CD14-positive monocyte (primary cell): ENCODE measurements at regions not wholly inside any gene's neighbourhood (a gene's known extent, or its start where the extent isn't known, plus 50 kb on each side); places are given as distances from the start of the nearest gene placed in this dataset.

Experiments used
- DNase-seq, 3 donors: peaks; one replicate each; pipeline ENCODE4 v3.0.0-alpha.2; 2011 to 2022
- H2AFZ ChIP-seq: 2 replicates; pipeline ENCODE4 v1.6.0; 2012; ENCODE audit warnings: mild to moderate bottlenecking, low read depth, low read length, inconsistent platforms; ENCODE audit not compliant: insufficient read depth, poor library complexity, severe bottlenecking
- H3K27ac ChIP-seq, 2 donors: 1 replicate in 1 of 2; 2 replicates in 1 of 2; pipeline ENCODE4 v1.5.1; 2012 to 2013; ENCODE audit warnings: low read length in 2 of 2, control low read depth in 1 of 2, inconsistent platforms in 1 of 2, low read depth in 1 of 2, mild to moderate bottlenecking in 1 of 2
- H3K27me3 ChIP-seq, 2 donors: one replicate each; pipeline versions ENCODE4 v1.6.0 to v1.6.1; 2011 to 2013; ENCODE audit warnings: low read length in 2 of 2; ENCODE audit not compliant: control insufficient read depth in 2 of 2, insufficient read depth in 2 of 2
- H3K36me3 ChIP-seq, 2 donors: replicated peaks in 1 of 2; 1 replicate in 1 of 2; 2 replicates in 1 of 2; pipeline versions ENCODE4 v1.5.1 to v1.6.1; 2012 to 2013; ENCODE audit warnings: low read length in 2 of 2, control low read depth in 1 of 2, inconsistent platforms in 1 of 2, mild to moderate bottlenecking in 1 of 2; ENCODE audit not compliant: insufficient read depth in 2 of 2, control insufficient read depth in 1 of 2
- H3K4me1 ChIP-seq, 2 donors: 1 replicate in 1 of 2; 2 replicates in 1 of 2; pipeline versions ENCODE4 v1.5.1 to v1.6.1; 2012 to 2013; ENCODE audit warnings: low read length in 2 of 2, control low read depth in 1 of 2, inconsistent platforms in 1 of 2, mild to moderate bottlenecking in 1 of 2, moderate library complexity in 1 of 2; ENCODE audit not compliant: insufficient read depth in 2 of 2, control insufficient read depth in 1 of 2
- H3K4me2 ChIP-seq: replicated peaks from 2 replicates; pipeline ENCODE3; 2012; ENCODE audit warnings: low read length, moderate library complexity, mild to moderate bottlenecking; ENCODE audit not compliant: poor library complexity, severe bottlenecking; ENCODE audit errors: extremely low read depth
- H3K4me3 ChIP-seq, 3 experiments: fragments of 200-600 bp in 1 of 3; sonication (generic) in 1 of 3; replicated peaks in 1 of 3; 1 replicate in 2 of 3; 2 replicates in 1 of 3; pipeline ENCODE4 v1.5.1; 2011 to 2013; ENCODE audit warnings: low read length in 3 of 3, mild to moderate bottlenecking in 3 of 3, control low read depth in 2 of 3, low read depth in 2 of 3, inconsistent platforms in 1 of 3, moderate library complexity in 1 of 3
- H3K79me2 ChIP-seq: 2 replicates; pipeline ENCODE4 v1.6.0; 2012; ENCODE audit warnings: mild to moderate bottlenecking, control low read depth, inconsistent platforms, low read length, moderate library complexity; ENCODE audit not compliant: insufficient read depth
- H3K9ac ChIP-seq: 2 replicates; pipeline ENCODE4 v1.6.0; 2017; ENCODE audit warnings: low read length, mild to moderate bottlenecking; ENCODE audit not compliant: insufficient read depth, poor library complexity, severe bottlenecking
- H3K9me3 ChIP-seq, 2 donors: replicated peaks in 1 of 2; 1 replicate in 1 of 2; 2 replicates in 1 of 2; pipeline versions ENCODE4 v1.5.1 to v1.6.1; 2012 to 2013; ENCODE audit warnings: low read length in 2 of 2, control low read depth in 1 of 2; ENCODE audit not compliant: control insufficient read depth in 1 of 2, insufficient read depth in 1 of 2
- H4K20me1 ChIP-seq: 2 replicates; pipeline ENCODE4 v1.6.0; 2012; ENCODE audit warnings: mild to moderate bottlenecking, low read length, control low read depth, moderate library complexity; ENCODE audit not compliant: insufficient read depth
- H3K27ac Mint-ChIP-seq, 7 donors: one replicate each; pipeline ENCODE4 v1.8.0; 2020; ENCODE audit warnings: mild to moderate bottlenecking in 7 of 7, mixed read lengths in 7 of 7, moderate library complexity in 6 of 7, inconsistent platforms in 2 of 7
- H3K27me3 Mint-ChIP-seq, 3 donors: one replicate each; pipeline ENCODE4 v1.8.0; 2021 to 2022; ENCODE audit warnings: low read depth in 3 of 3, mild to moderate bottlenecking in 3 of 3, mixed read lengths in 3 of 3, moderate library complexity in 3 of 3, inconsistent platforms in 1 of 3
- H3K36me3 Mint-ChIP-seq, 2 donors: one replicate each; pipeline ENCODE4 v1.8.0; 2020; ENCODE audit warnings: mixed read lengths in 2 of 2, inconsistent platforms in 1 of 2, mild to moderate bottlenecking in 1 of 2
- H3K4me1 Mint-ChIP-seq: one replicate; pipeline ENCODE4 v1.8.0; 2020; ENCODE audit warnings: mild to moderate bottlenecking, mixed read lengths
- H3K4me3 Mint-ChIP-seq, 2 donors: one replicate each; pipeline ENCODE4 v1.8.0; 2020; ENCODE audit warnings: mild to moderate bottlenecking in 2 of 2, mixed read lengths in 2 of 2, moderate library complexity in 1 of 2
- H3K9me3 Mint-ChIP-seq, 7 donors: one replicate each; pipeline ENCODE4 v1.8.0; 2020 to 2022; ENCODE audit warnings: mixed read lengths in 7 of 7, mild to moderate bottlenecking in 6 of 7, moderate library complexity in 6 of 7, inconsistent platforms in 2 of 7
- CTCF ChIP-seq: fragments of 200-600 bp; IDR thresholded peaks from one replicate; pipeline ENCODE4 v1.8.0; 2022; ENCODE audit warnings: antibody characterized with exemption, mild to moderate bottlenecking
- WGBS: methylation state at CpG from one replicate; pipeline ENCODE4 v1.1.5; 2013; ENCODE audit warnings: missing lambda C conversion rate; ENCODE audit not compliant: insufficient coverage; 5-methylcytosine and 5-hydroxymethylcytosine counted together
- intact Hi-C, 2 donors: fragments of 100-400 bp; cut with micrococcal nuclease; formaldehyde crosslinking; loops; one replicate each; pipeline versions ENCODE4 v1.15.0 to v1.15.1; 2023

GRCh38 chr6:144590532-144590931 lies 305.4 kb downstream of the UTRN start:
- H3K27ac Mint-ChIP-seq, result peak overlapping the region in 5 of 7 donors; percentile 68 to 85 (median 84)
- H3K79me2 ChIP-seq, result peaks cover 5% of the 10 kb centered on the region
- peak overlapping the region; percentile 27 for H3K9ac ChIP-seq
- intact Hi-C loops, result no loop called here
- no peak overlapping the region for H2AFZ ChIP-seq
- no peak overlapping the region for H3K4me3 ChIP-seq
- H3K4me2 ChIP-seq, result peak overlapping the region; percentile 28
- H3K36me3 Mint-ChIP-seq, result peaks cover 18 to 28% of the 10 kb centered on the region in 2 donors
- peak overlapping the region in 1 of 2 donors; percentile 35 for H3K4me3 Mint-ChIP-seq
- no peaks in the 10 kb centered on the region for H4K20me1 ChIP-seq
- H3K36me3 ChIP-seq, result peaks cover 5 to 27% of the 10 kb centered on the region in 2 donors
- H3K27ac ChIP-seq, result peak overlapping the region; percentile 71 to 85
- H3K4me1 ChIP-seq, result peaks cover 55 to 65% of the 10 kb centered on the region in 2 donors
- H3K9me3 Mint-ChIP-seq, result peaks cover 0 to 3% (median 0%) of the 10 kb centered on the region in 7 donors
- peak; percentile 90 to 98 (median 95) for DNase-seq
- H3K27me3 ChIP-seq, result no peaks in the 10 kb centered on the region
- peaks cover 57% of the 10 kb centered on the region for H3K4me1 Mint-ChIP-seq
- WGBS, result no CpG with 5 or more reads among the region's 4 CpGs
- TF ChIP-seq CTCF, result no peak
- H3K9me3 ChIP-seq, result peaks cover 0 to 6% of the 10 kb centered on the region in 2 donors
- H3K27me3 Mint-ChIP-seq, result no peaks in the 10 kb centered on the region

- peak in 1 of 3 donors; percentile 62 for DNase-seq
- 100% methylated on average over 1 of the region's 1 CpG for WGBS
- no peak for TF ChIP-seq CTCF
- Histone ChIP-seq H3K27ac (peak overlapping the region; percentile 19 to 81), H3K9me3 (peaks cover 0 to 6% of the 10 kb centered on the region in 2 donors), H4K20me1 (no peaks in the 10 kb centered on the region), H3K36me3 (peaks cover 5 to 12% of the 10 kb centered on the region in 2 donors), H3K4me2 (no peak overlapping the region), H3K79me2 (peaks cover 10% of the 10 kb centered on the region), H3K27me3 (no peaks in the 10 kb centered on the region), H3K9ac (no peak overlapping the region), H3K4me3 (no peak overlapping the region), H3K4me1 (peaks cover 54 to 67% of the 10 kb centered on the region in 2 donors), H2AFZ (no peak overlapping the region)
- Mint-ChIP-seq H3K4me1 (peaks cover 53% of the 10 kb centered on the region), H3K9me3 (peaks cover 0 to 3% (median 0%) of the 10 kb centered on the region in 7 donors), H3K27me3 (no peaks in the 10 kb centered on the region), H3K36me3 (peaks cover 8 to 16% of the 10 kb centered on the region in 2 donors), H3K4me3 (no peak overlapping the region), H3K27ac (no peak overlapping the region)
- intact Hi-C loops, result no loop called here
These were observed 308.3 kb downstream of the UTRN start for GRCh38 chr6:144593392-144593791.
